ENCODE measurements at regions not wholly inside any gene's neighbourhood (a gene's known extent, or its start where the extent isn't known, plus 50 kb on each side); places are given as distances from the start of the nearest gene placed in this dataset.

GRCh38 chr6:74415056-74415455 lies 719.1 kb downstream of the CD109 start:
- no peak overlapping the region for H3K4me3 ChIP-seq
- BruUV-seq (replicated peaks): no TSS peak
- FAIRE-seq (no peak), DNase-seq (ENCODE audit: extremely low read depth in 1 of 4, low spot score in 3 of 4) (no peak), ATAC-seq (no peak)
- no peaks in the 10 kb centered on the region for H3K36me3 ChIP-seq (ENCODE audit: control insufficient read depth, insufficient read depth, low read length)
- H3K79me2 ChIP-seq (ENCODE audit: control insufficient read depth, insufficient read depth, low read length): no peaks in the 10 kb centered on the region
- no peak overlapping the region for H3K27ac ChIP-seq (ENCODE audit: extremely low read depth, low read depth, low read length)
- TF ChIP-seq MCM7 (IDR thresholded peaks at IDR 0.05) (no peak), KDM5B (IDR thresholded peaks at IDR 0.05; ENCODE audit: insufficient replicate concordance, low read depth, low read length) (no peak), ZNF511 (CRISPR knock-in tag; IDR thresholded peaks at IDR 0.05) (no peak), CREBBP (IDR thresholded peaks at IDR 0.05; ENCODE audit: low read depth, low read length) (no peak), BCOR (IDR thresholded peaks at IDR 0.05) (no peak), TAF1 (IDR thresholded peaks at IDR 0.05; ENCODE audit: control insufficient read depth, extremely low read depth, insufficient read depth, low read length, severe bottlenecking) (no peak), ZNF311 (CRISPR knock-in tag; IDR thresholded peaks at IDR 0.05) (no peak)
- TF ChIP-seq, protein P1, sequence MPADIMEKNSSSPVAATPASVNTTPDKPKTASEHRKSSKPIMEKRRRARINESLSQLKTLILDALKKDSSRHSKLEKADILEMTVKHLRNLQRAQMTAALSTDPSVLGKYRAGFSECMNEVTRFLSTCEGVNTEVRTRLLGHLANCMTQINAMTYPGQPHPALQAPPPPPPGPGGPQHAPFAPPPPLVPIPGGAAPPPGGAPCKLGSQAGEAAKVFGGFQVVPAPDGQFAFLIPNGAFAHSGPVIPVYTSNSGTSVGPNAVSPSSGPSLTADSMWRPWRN (IDR thresholded peaks at IDR 0.05; ENCODE audit: low read depth): no peak
- no peaks in the 10 kb centered on the region for H3K4me1 ChIP-seq (replicated peaks in 1 of 2; ENCODE audit: control insufficient read depth in 2 of 2, insufficient read depth in 2 of 2, low read length in 2 of 2)
- in situ Hi-C loops (cut with MboI): no loop called here
- H3K9me1 ChIP-seq (ENCODE audit: control insufficient read depth, insufficient read depth, low read length): no peaks in the 10 kb centered on the region
- no peaks in the 10 kb centered on the region for H4K20me1 ChIP-seq (replicated peaks; ENCODE audit: control insufficient read depth, insufficient read depth, low read length)
- POLR2A ChIA-PET: no interaction called here
- no peak overlapping the region for H2AFZ ChIP-seq (ENCODE audit: low read depth, low read length)
- H3K27me3 ChIP-seq (ENCODE audit: control insufficient read depth in 2 of 2, insufficient read depth in 2 of 2, low read length in 2 of 2): no peaks in the 10 kb centered on the region
- H3K9ac ChIP-seq (ENCODE audit: insufficient read depth in 1 of 2, low read depth in 2 of 2, low read length in 2 of 2): no peak overlapping the region
- no peak overlapping the region for H3K4me2 ChIP-seq (ENCODE audit: insufficient read depth, low read length)
- CTCF ChIA-PET (ENCODE audit: low intra/inter-chr PET ratio): no interaction called here
- H3K9me3 ChIP-seq (replicated peaks; ENCODE audit: control insufficient read depth, insufficient read depth, low read depth, low read length): no peaks in the 10 kb centered on the region
- intact Hi-C loops (cut with micrococcal nuclease): no loop called here

All from K562 (cell line).